GM21737 (cell line): ENCODE measurements at regions not wholly inside any gene's neighbourhood (a gene's known extent, or its start where the extent isn't known, plus 50 kb on each side); places are given as distances from the start of the nearest gene placed in this dataset.

Experiments used
- ATAC-seq: cut with Tn5 transposase; IDR thresholded peaks from one replicate; pipeline ENCODE4 v1.9.1; 2021; ENCODE audit warnings: mild to moderate bottlenecking, moderate library complexity; ENCODE audit not compliant: unreplicated experiment

- ATAC-seq, result no peak
Observed at GRCh38 chr18:76255070-76255683, 239.9 kb downstream of the ZNF516 start.

GRCh38 chr18:76252880-76253279 lies 242.2 kb downstream of the ZNF516 start:
- ATAC-seq, result no peak

GRCh38 chr18:76252139-76252538 lies 242.9 kb downstream of the ZNF516 start:
- no peak for ATAC-seq

GRCh38 chr18:76251691-76252090 lies 243.4 kb downstream of the ZNF516 start:
- no peak for ATAC-seq

GRCh38 chr18:76246590-76246989 lies 248.5 kb downstream of the ZNF516 start:
- ATAC-seq, result no peak

GRCh38 chr18:76234676-76235060 lies 260.4 kb downstream of the ZNF516 start:
- no peak for ATAC-seq

- no peak for ATAC-seq
Observed at GRCh38 chr18:76233876-76234675, 261.0 kb downstream of the ZNF516 start.

GRCh38 chr18:76233406-76233805 lies 261.6 kb downstream of the ZNF516 start:
- ATAC-seq, result no peak

GRCh38 chr18:76232779-76233178 lies 262.3 kb downstream of the ZNF516 start:
- no peak for ATAC-seq

- no peak for ATAC-seq
Observed at GRCh38 chr18:76232010-76232409, 263.0 kb downstream of the ZNF516 start.

- ATAC-seq, result no peak
Observed at GRCh38 chr18:76231402-76231801, 263.6 kb downstream of the ZNF516 start.

- no peak for ATAC-seq
Observed at GRCh38 chr18:76230791-76231190, 264.3 kb downstream of the ZNF516 start.

- no peak for ATAC-seq
Observed at GRCh38 chr18:76228716-76229115, 266.3 kb downstream of the ZNF516 start.

- ATAC-seq, result no peak
Observed at GRCh38 chr18:76227759-76228158, 267.3 kb downstream of the ZNF516 start.

GRCh38 chr18:76223403-76223802 lies 271.6 kb downstream of the ZNF516 start:
- ATAC-seq, result no peak

- ATAC-seq, result no peak
Observed at GRCh38 chr18:76219023-76219422, 276.0 kb downstream of the ZNF516 start.

GRCh38 chr18:76216096-76216495 lies 278.9 kb downstream of the ZNF516 start:
- no peak for ATAC-seq

GRCh38 chr18:76213991-76214390 lies 281.1 kb downstream of the ZNF516 start:
- no peak for ATAC-seq

- ATAC-seq, result no peak
Observed at GRCh38 chr18:76212960-76213359, 282.1 kb downstream of the ZNF516 start.

GRCh38 chr18:76209597-76209996 lies 285.4 kb downstream of the ZNF516 start:
- no peak for ATAC-seq

- ATAC-seq, result no peak
Observed at GRCh38 chr18:76208678-76209306, 286.2 kb downstream of the ZNF516 start.

GRCh38 chr18:76205906-76206305 lies 289.1 kb downstream of the ZNF516 start:
- no peak for ATAC-seq
